ENCODE measurements at regions not wholly inside any gene's neighbourhood (a gene's known extent, or its start where the extent isn't known, plus 50 kb on each side); places are given as distances from the start of the nearest gene placed in this dataset.

- TF ChIP-seq ARID4B (CRISPR knock-in tag; IDR thresholded peaks at IDR 0.05; ENCODE audit: borderline replicate concordance): no peak
- no peak for TF ChIP-seq ZNF512 (CRISPR knock-in tag; IDR thresholded peaks at IDR 0.05; ENCODE audit: borderline replicate concordance)
Measured at GRCh38 chr15:95615436-95615835, 715.1 kb upstream of the NR2F2 start (continued).

- POLR2A ChIA-PET: no interaction called here
- CTCF ChIA-PET: no interaction called here
- no peak for DNase-seq (ENCODE audit: low spot score)
Measured at GRCh38 chr15:95616306-95616705, 714.2 kb upstream of the NR2F2 start.

GRCh38 chr15:95620934-95621579, 709.4 kb upstream of the NR2F2 start:
- peaks cover 16% of the 10 kb centered on the region for H3K9me3 Mint-ChIP-seq
- H3K4me3 Mint-ChIP-seq: no peak overlapping the region
- no peak overlapping the region for H3K27ac Mint-ChIP-seq
- H3K27me3 Mint-ChIP-seq (ENCODE audit: low read depth): no peaks in the 10 kb centered on the region
- POLR2A ChIA-PET: no interaction called here
- ATAC-seq: no peak
- no peak for DNase-seq (ENCODE audit: low spot score)
- no peaks in the 10 kb centered on the region; the same call in none of the 2 replicates for H3K4me1 Mint-ChIP-seq
- H3K36me3 Mint-ChIP-seq: no peaks in the 10 kb centered on the region
- CTCF ChIA-PET: no interaction called here
- TF ChIP-seq TEAD1 (CRISPR knock-in tag; IDR thresholded peaks at IDR 0.05) (no peak), ZSCAN18 (CRISPR knock-in tag; IDR thresholded peaks at IDR 0.05) (no peak), SOX15 (CRISPR knock-in tag; IDR thresholded peaks at IDR 0.05) (no peak), MAX (CRISPR knock-in tag; IDR thresholded peaks at IDR 0.05) (no peak), STAT6 (CRISPR knock-in tag; conservative IDR thresholded peaks at IDR 0.05; ENCODE audit: low read depth) (no peak), TP53 (CRISPR knock-in tag; IDR thresholded peaks at IDR 0.05) (no peak)

More at GRCh38 chr15:95616306-95616705, 714.2 kb upstream of the NR2F2 start:
- Mint-ChIP-seq H3K4me3 (no peak overlapping the region), H3K27ac (no peak overlapping the region), H3K27me3 (ENCODE audit: low read depth) (no peaks in the 10 kb centered on the region), H3K4me1 (no peaks in the 10 kb centered on the region), H3K36me3 (no peaks in the 10 kb centered on the region), H3K9me3 (no peaks in the 10 kb centered on the region)
- no peak for ATAC-seq
- TF ChIP-seq ZNF219 (CRISPR knock-in tag; IDR thresholded peaks at IDR 0.05; ENCODE audit: borderline replicate concordance) (no peak), FOXP4 (CRISPR knock-in tag; IDR thresholded peaks at IDR 0.05) (no peak), FOXK1 (CRISPR knock-in tag; IDR thresholded peaks at IDR 0.05) (no peak), OVOL2 (CRISPR knock-in tag; IDR thresholded peaks at IDR 0.05; ENCODE audit: borderline replicate concordance) (no peak), HMGA2 (CRISPR knock-in tag; IDR thresholded peaks at IDR 0.05) (no peak), ZNF232 (CRISPR knock-in tag; IDR thresholded peaks at IDR 0.05) (no peak), TEAD1 (CRISPR knock-in tag; IDR thresholded peaks at IDR 0.05) (no peak), SMAD3 (CRISPR knock-in tag; IDR thresholded peaks at IDR 0.05; ENCODE audit: borderline replicate concordance) (no peak), MLX (CRISPR knock-in tag; IDR thresholded peaks at IDR 0.05) (no peak), JUN (CRISPR knock-in tag; IDR thresholded peaks at IDR 0.05) (no peak), ATF3 (CRISPR knock-in tag; conservative IDR thresholded peaks at IDR 0.05) (no peak), ZNF416 (CRISPR knock-in tag; IDR thresholded peaks at IDR 0.05) (no peak)
